Tibial nerve (tissue), 3 donors: ENCODE measurements at regions not wholly inside any gene's neighbourhood (a gene's known extent, or its start where the extent isn't known, plus 50 kb on each side); places are given as distances from the start of the nearest gene placed in this dataset.

Source experiments
- POLR2A ChIP-seq, 2 donors: fragments of 450-650 bp; IDR thresholded peaks; one replicate each; pipeline ENCODE4 v1.6.1; 2017; ENCODE audit warnings: antibody characterized with exemption in 2 of 2, mild to moderate bottlenecking in 2 of 2, moderate library complexity in 2 of 2
- TF ChIP-seq, protein P1 (sequence below), 5 experiments: fragments of 200-600 bp in 3 of 5; fragments of 450-650 bp in 2 of 5; sonication (generic) in 3 of 5; IDR thresholded peaks; one replicate each; pipeline ENCODE4 v1.5.1; 2016 to 2019; ENCODE audit warnings: antibody characterized with exemption in 5 of 5, mild to moderate bottlenecking in 3 of 5, moderate library complexity in 2 of 5

DNA sequence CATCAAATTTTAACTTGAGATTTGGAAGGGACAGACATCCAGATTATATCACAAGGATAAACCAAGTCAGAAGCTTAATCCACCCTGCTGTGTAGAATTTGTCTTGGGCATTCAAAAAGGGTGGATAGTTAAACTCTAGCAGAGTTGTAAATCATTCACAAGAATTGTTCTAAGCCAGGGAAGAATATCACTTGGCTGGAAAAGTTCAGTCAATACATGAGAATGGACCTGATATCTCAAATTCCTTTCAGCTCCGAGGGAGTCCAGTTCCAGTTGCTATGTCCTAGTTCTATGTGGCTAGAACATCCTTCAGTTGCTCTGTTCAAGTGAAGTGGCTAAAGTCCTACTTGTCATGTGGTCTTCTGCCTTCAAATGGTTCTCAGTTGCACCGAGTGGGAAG is 351.8 kb upstream of the JARID2 start:
- TF ChIP-seq, protein P1, sequence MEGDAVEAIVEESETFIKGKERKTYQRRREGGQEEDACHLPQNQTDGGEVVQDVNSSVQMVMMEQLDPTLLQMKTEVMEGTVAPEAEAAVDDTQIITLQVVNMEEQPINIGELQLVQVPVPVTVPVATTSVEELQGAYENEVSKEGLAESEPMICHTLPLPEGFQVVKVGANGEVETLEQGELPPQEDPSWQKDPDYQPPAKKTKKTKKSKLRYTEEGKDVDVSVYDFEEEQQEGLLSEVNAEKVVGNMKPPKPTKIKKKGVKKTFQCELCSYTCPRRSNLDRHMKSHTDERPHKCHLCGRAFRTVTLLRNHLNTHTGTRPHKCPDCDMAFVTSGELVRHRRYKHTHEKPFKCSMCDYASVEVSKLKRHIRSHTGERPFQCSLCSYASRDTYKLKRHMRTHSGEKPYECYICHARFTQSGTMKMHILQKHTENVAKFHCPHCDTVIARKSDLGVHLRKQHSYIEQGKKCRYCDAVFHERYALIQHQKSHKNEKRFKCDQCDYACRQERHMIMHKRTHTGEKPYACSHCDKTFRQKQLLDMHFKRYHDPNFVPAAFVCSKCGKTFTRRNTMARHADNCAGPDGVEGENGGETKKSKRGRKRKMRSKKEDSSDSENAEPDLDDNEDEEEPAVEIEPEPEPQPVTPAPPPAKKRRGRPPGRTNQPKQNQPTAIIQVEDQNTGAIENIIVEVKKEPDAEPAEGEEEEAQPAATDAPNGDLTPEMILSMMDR (IDR thresholded peaks at IDR 0.05): no peak
- no peak for TF ChIP-seq POLR2A (IDR thresholded peaks at IDR 0.05)
